ENCODE measurements at regions not wholly inside any gene's neighbourhood (a gene's known extent, or its start where the extent isn't known, plus 50 kb on each side); places are given as distances from the start of the nearest gene placed in this dataset.
"Not testable (repeated sequence)": the region's sequence is repeated elsewhere in the genome, so short reads cannot be mapped to it uniquely, and the experiment has no call there.

DNA sequence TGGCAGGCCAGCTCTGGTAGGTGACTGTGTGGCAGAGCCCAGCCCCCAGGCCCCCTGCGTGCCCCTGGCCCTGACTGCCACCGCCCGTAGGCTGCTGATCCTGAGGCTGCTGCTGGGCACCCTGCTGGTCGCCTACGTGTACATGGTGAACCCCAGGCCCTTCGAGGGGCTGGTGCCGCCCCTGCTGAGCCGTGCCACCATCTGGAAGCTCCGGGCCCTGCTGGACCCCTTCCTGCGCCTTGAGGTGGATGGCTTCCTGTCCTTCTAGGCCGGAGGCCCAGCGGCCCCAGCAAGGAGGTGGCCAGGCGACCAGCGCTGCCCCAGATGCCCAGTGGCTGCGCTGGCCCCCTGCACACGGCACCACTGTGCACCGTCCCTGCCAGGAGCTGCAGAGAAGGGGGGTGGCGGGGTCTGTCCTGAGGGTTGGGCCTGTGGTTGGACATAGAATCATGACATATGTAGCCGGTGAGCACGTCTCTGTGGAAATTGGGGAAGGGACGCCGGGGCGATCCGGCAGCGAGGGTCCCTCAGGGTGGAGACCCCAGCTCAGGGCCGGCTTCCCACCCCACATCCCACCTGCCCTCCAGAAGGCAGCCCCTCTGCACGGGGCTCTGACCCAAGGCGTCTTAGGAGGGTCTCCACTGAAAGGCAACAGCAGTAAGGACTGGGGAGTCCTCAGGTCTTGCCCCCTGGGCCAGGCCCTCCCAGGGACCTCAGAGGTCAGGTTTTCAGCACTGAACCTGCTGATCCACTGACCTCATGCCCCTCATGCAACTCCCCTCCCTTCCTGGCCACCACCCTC lies 185.4 kb downstream of the IGLL1 start:
- H3K4me3 ChIP-seq, result no peak overlapping the region
- no peak overlapping the region for H3K27ac ChIP-seq
- H3K36me3 ChIP-seq, result no peaks in the 10 kb centered on the region
- intact Hi-C loops (cut with DNase I), result no loop called here
- H3K4me1 ChIP-seq, result no peaks in the 10 kb centered on the region
- TF ChIP-seq, protein P1, sequence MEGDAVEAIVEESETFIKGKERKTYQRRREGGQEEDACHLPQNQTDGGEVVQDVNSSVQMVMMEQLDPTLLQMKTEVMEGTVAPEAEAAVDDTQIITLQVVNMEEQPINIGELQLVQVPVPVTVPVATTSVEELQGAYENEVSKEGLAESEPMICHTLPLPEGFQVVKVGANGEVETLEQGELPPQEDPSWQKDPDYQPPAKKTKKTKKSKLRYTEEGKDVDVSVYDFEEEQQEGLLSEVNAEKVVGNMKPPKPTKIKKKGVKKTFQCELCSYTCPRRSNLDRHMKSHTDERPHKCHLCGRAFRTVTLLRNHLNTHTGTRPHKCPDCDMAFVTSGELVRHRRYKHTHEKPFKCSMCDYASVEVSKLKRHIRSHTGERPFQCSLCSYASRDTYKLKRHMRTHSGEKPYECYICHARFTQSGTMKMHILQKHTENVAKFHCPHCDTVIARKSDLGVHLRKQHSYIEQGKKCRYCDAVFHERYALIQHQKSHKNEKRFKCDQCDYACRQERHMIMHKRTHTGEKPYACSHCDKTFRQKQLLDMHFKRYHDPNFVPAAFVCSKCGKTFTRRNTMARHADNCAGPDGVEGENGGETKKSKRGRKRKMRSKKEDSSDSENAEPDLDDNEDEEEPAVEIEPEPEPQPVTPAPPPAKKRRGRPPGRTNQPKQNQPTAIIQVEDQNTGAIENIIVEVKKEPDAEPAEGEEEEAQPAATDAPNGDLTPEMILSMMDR (IDR thresholded peaks at IDR 0.05), result no peak
- ATAC-seq (no peak), DNase-seq (peak; percentile 48)
- no peaks in the 10 kb centered on the region for H3K9me3 ChIP-seq
- no peaks in the 10 kb centered on the region for H3K27me3 ChIP-seq

DNA sequence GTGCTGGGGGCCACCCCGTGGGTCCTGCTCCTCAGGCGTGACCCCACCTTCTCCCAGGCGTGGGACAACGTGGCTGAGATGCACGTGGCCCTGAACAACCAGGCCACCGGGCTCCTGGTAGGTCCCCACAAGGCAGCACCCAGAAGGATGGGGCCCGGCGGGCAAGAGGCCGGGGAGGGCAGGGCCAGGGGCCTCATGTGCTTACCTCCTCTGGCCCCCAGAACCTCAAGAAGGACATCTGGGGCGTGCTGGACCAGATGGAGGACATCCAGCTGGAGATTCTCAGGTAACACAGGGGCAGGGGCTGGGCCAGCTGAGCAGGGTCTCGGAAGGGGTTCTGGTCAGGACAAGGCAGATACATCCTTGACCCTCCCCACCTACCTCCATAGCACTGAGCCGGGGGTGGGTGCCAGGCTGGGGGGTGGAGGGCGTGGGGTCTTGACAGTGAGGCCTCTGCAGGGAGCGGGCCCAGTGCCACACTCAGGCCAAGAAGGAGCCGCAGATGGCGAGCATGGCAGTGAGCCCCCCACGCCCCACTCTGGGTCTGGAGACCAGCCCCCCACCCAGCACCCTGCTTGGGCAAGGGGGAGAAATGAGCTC lies 186.3 kb downstream of the IGLL1 start:
- H3K4me1 ChIP-seq, result no peaks in the 10 kb centered on the region
- intact Hi-C loops (cut with DNase I), result no loop called here

DNA sequence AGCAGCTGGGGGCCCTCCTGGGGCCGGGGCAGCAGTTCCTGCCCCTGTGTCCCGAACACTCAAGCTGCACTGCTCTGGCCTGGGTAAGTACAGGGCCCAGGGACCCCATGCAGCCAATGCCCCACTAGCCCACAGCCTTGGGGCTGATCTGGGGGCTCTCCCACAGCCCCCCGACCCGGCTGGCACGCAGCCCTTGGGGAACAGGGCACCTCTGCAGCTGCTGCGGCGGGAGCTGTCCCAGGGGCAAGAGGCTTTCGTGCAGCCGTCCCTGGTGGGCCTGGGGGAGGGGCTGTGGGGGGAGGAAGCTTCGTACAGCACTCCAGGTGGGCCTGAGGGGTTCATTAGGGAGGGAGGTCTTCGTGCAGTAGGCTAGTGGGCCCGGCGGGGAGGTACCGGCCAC lies 186.9 kb downstream of the IGLL1 start:
- H3K4me1 ChIP-seq; H3K4me3 ChIP-seq; intact Hi-C loops (cut with DNase I); H3K27me3 ChIP-seq; H3K9me3 ChIP-seq; H3K27ac ChIP-seq; ATAC-seq; H3K36me3 ChIP-seq: not testable (repeated sequence)
- peak; percentile 56 for DNase-seq

More for the DNA sequence above, 186.3 kb downstream of the IGLL1 start:
- Histone ChIP-seq H3K36me3 (no peaks in the 10 kb centered on the region), H3K9me3 (no peaks in the 10 kb centered on the region), H3K4me3 (no peak overlapping the region), H3K27me3 (no peaks in the 10 kb centered on the region), H3K27ac (no peak overlapping the region)
- DNase-seq (peak; percentile 52), ATAC-seq (no peak)
- TF ChIP-seq, protein P1 (IDR thresholded peaks at IDR 0.05), result no peak

DNA sequence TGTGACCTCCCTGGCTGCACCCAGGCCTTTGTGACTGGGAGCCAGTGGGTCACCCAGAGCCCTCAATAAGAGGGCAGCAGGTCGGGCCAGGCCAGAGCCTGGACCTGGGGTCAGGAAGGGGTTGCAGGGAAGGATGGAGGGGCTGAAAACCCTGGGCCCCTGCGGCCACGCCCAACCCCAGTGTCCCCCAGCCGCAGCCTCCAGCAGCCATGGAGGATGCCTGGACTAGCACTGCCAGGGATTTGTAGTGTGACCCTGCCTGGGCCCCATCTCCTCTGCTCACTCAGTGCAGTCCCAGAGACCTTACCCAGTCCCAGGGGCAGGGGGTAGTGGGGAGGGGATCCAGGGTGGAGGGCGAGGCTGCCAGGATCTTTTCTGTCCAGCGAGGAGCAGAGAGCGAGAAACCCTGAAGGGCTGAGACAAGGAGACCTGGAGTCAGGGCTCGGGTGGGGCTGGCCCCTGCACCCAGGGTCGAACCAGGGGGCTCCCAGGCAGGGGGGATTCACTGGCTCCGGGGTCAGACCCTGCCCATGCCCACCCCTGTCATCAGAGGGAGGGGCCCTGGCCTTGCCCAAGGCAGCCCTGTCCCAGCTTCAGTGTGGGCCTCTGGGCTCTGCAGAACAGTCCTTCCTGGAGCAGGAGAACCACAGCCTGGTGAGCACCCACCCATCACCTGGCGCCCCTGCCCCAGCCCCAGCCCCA lies 187.5 kb downstream of the IGLL1 start:
- TF ChIP-seq, protein P1 (IDR thresholded peaks at IDR 0.05), result no peak
- Histone ChIP-seq H3K27ac (no peak overlapping the region), H3K4me3 (no peak overlapping the region), H3K27me3 (no peaks in the 10 kb centered on the region), H3K4me1 (no peaks in the 10 kb centered on the region), H3K9me3 (no peaks in the 10 kb centered on the region), H3K36me3 (no peaks in the 10 kb centered on the region)
- intact Hi-C loops (cut with DNase I), result no loop called here
- DNase-seq (peak; percentile 57), ATAC-seq (no peak)

DNA sequence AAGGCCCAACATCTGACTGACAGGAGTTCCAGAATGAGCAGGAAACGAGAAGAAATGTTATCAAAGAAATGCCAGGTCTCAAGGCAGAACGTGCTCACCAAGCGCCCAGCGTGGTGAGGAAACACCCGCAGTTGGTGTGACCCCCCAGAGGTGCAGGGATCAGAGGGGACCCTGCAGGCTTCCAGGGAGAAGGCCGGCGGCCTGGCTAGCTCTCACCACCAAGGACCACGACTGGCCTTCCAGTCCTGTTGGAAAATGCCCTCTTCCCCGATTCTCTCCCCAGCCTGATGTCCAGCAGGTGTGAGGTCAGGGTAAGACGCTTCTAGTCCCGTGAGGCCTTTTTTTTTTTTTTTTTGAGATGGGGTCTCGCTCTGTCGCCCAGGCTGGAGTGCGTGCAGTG lies 189.1 kb downstream of the IGLL1 start:
- Histone ChIP-seq H3K4me1 (no peaks in the 10 kb centered on the region), H3K4me3 (no peak overlapping the region), H3K27ac (no peak overlapping the region), H3K9me3 (no peaks in the 10 kb centered on the region), H3K36me3 (no peaks in the 10 kb centered on the region), H3K27me3 (no peaks in the 10 kb centered on the region)
- ATAC-seq (no peak), DNase-seq (no peak)
- TF ChIP-seq, protein P1 (IDR thresholded peaks at IDR 0.05), result no peak
- intact Hi-C loops (cut with DNase I), result no loop called here

Measured in upper lobe of right lung (tissue), 1 donor.